Rectal smooth muscle tissue (tissue), 1 donor: ENCODE measurements at regions not wholly inside any gene's neighbourhood (a gene's known extent, or its start where the extent isn't known, plus 50 kb on each side); places are given as distances from the start of the nearest gene placed in this dataset.
"Not testable (repeated sequence)": the region's sequence is repeated elsewhere in the genome, so short reads cannot be mapped to it uniquely, and the experiment has no call there.

Experiments
- H3K27ac ChIP-seq: one replicate; pipeline ENCODE4 v1.7.0; 2013; ENCODE audit warnings: low read depth, low read length, inconsistent platforms
- H3K27me3 ChIP-seq: one replicate; pipeline ENCODE4 v1.7.0; 2013; ENCODE audit warnings: low read length; ENCODE audit not compliant: control insufficient read depth, insufficient read depth
- H3K36me3 ChIP-seq: one replicate; pipeline ENCODE4 v1.7.0; 2013; ENCODE audit warnings: low read length; ENCODE audit not compliant: control insufficient read depth, insufficient read depth
- H3K4me1 ChIP-seq: one replicate; pipeline ENCODE4 v1.7.0; 2013; ENCODE audit warnings: low read length; ENCODE audit not compliant: control insufficient read depth, insufficient read depth
- H3K4me3 ChIP-seq: one replicate; pipeline ENCODE4 v1.7.0; 2013; ENCODE audit warnings: low read length
- H3K9ac ChIP-seq: one replicate; pipeline ENCODE4 v1.7.0; 2013; ENCODE audit warnings: low read length

GRCh38 chr1:19024532-19024931, 68.1 kb upstream of the IFFO2 start:
- H3K27me3 ChIP-seq = no peaks in the 10 kb centered on the region
- H3K36me3 ChIP-seq = no peaks in the 10 kb centered on the region
- no peak overlapping the region for H3K9ac ChIP-seq
- H3K27ac ChIP-seq = no peak overlapping the region
- no peak overlapping the region for H3K4me3 ChIP-seq
- no peaks in the 10 kb centered on the region for H3K4me1 ChIP-seq

GRCh38 chr1:19023787-19024186, 67.3 kb upstream of the IFFO2 start:
- H3K9ac ChIP-seq = no peak overlapping the region
- no peak overlapping the region for H3K4me3 ChIP-seq
- no peak overlapping the region for H3K27ac ChIP-seq
- H3K27me3 ChIP-seq = no peaks in the 10 kb centered on the region
- no peaks in the 10 kb centered on the region for H3K36me3 ChIP-seq
- no peaks in the 10 kb centered on the region for H3K4me1 ChIP-seq

GRCh38 chr1:19021845-19022244, 65.4 kb upstream of the IFFO2 start:
- Histone ChIP-seq H3K4me1 (no peaks in the 10 kb centered on the region), H3K36me3 (no peaks in the 10 kb centered on the region), H3K27me3 (no peaks in the 10 kb centered on the region), H3K4me3 (no peak overlapping the region), H3K9ac (no peak overlapping the region), H3K27ac (no peak overlapping the region)

- H3K4me3 ChIP-seq, H3K27me3 ChIP-seq, H3K27ac ChIP-seq, H3K4me1 ChIP-seq, H3K9ac ChIP-seq, H3K36me3 ChIP-seq: not testable (repeated sequence)
These were observed 62.8 kb upstream of the IFFO2 start for GRCh38 chr1:19019288-19019687.

- Histone ChIP-seq H3K36me3 (no peaks in the 10 kb centered on the region), H3K27ac (no peak overlapping the region), H3K27me3 (no peaks in the 10 kb centered on the region), H3K4me3 (no peak overlapping the region), H3K9ac (no peak overlapping the region), H3K4me1 (peaks cover 16% of the 10 kb centered on the region)
These were observed 59.0 kb upstream of the IFFO2 start for GRCh38 chr1:19015476-19015875.

- no peak overlapping the region for H3K4me3 ChIP-seq
- no peaks in the 10 kb centered on the region for H3K36me3 ChIP-seq
- H3K27me3 ChIP-seq = no peaks in the 10 kb centered on the region
- peaks cover 21% of the 10 kb centered on the region for H3K4me1 ChIP-seq
- H3K9ac ChIP-seq = no peak overlapping the region
- H3K27ac ChIP-seq = no peak overlapping the region
These were observed 58.3 kb upstream of the IFFO2 start for GRCh38 chr1:19014765-19015164.

GRCh38 chr1:19013826-19014548, 57.5 kb upstream of the IFFO2 start:
- no peak overlapping the region for H3K4me3 ChIP-seq
- peaks cover 21% of the 10 kb centered on the region for H3K4me1 ChIP-seq
- no peak overlapping the region for H3K9ac ChIP-seq
- no peak overlapping the region for H3K27ac ChIP-seq
- H3K36me3 ChIP-seq = no peaks in the 10 kb centered on the region
- no peaks in the 10 kb centered on the region for H3K27me3 ChIP-seq

- Histone ChIP-seq H3K4me3 (no peak overlapping the region), H3K27me3 (no peaks in the 10 kb centered on the region), H3K27ac (peak overlapping the region; percentile 91), H3K9ac (no peak overlapping the region), H3K4me1 (peaks cover 21% of the 10 kb centered on the region), H3K36me3 (no peaks in the 10 kb centered on the region)
These were observed 55.4 kb upstream of the IFFO2 start for GRCh38 chr1:19011845-19012231.

GRCh38 chr1:19010995-19011844, 54.7 kb upstream of the IFFO2 start:
- Histone ChIP-seq H3K4me1 (peaks cover 21% of the 10 kb centered on the region), H3K4me3 (peak overlapping the region; percentile 54), H3K36me3 (no peaks in the 10 kb centered on the region), H3K27me3 (no peaks in the 10 kb centered on the region), H3K9ac (no peak overlapping the region), H3K27ac (peak overlapping the region; percentile 91)

- Histone ChIP-seq H3K9ac (peak overlapping the region; percentile 25), H3K4me3 (peak overlapping the region; percentile 54), H3K36me3 (no peaks in the 10 kb centered on the region), H3K4me1 (peaks cover 21% of the 10 kb centered on the region), H3K27ac (peak overlapping the region; percentile 91), H3K27me3 (no peaks in the 10 kb centered on the region)
These were observed 54.0 kb upstream of the IFFO2 start for GRCh38 chr1:19010503-19010902.

GRCh38 chr1:19009882-19010321, 53.4 kb upstream of the IFFO2 start:
- Histone ChIP-seq H3K9ac (no peak overlapping the region), H3K4me3 (no peak overlapping the region), H3K4me1 (peaks cover 21% of the 10 kb centered on the region)

GRCh38 chr1:19009126-19009881, 52.8 kb upstream of the IFFO2 start:
- Histone ChIP-seq H3K27ac (no peak overlapping the region), H3K36me3 (no peaks in the 10 kb centered on the region), H3K4me3 (no peak overlapping the region), H3K9ac (no peak overlapping the region), H3K4me1 (peaks cover 21% of the 10 kb centered on the region), H3K27me3 (no peaks in the 10 kb centered on the region)

More at GRCh38 chr1:19009882-19010321, 53.4 kb upstream of the IFFO2 start:
- Histone ChIP-seq H3K27me3 (no peaks in the 10 kb centered on the region), H3K36me3 (no peaks in the 10 kb centered on the region), H3K27ac (no peak overlapping the region)
